K562 (cell line): ENCODE measurements at regions not wholly inside any gene's neighbourhood (a gene's known extent, or its start where the extent isn't known, plus 50 kb on each side); places are given as distances from the start of the nearest gene placed in this dataset.

Experiments
- ATAC-seq: fragments of 200-7000 bp; cut with Tn5 transposase; 3 replicates; pipeline ENCODE4 v1.9.1; 2020; ENCODE audit warnings: moderate library complexity
- BruUV-seq: library from RNA; stranded (reverse); fragments of 400-500 nt; replicated peaks from 2 replicates; lab custom pipeline; 2021; lab: Mats Ljungman, UMichigan
- CTCF ChIA-PET: fragments of 300-600 bp; formaldehyde crosslinking; extraction: SDS; loops from one replicate; lab custom pipeline; 2021; ENCODE audit warnings: low intra/inter-chr PET ratio; lab: Yijun Ruan, JAX
- POLR2A ChIA-PET: fragments of 300-600, 350-650 bp; sonication (Branson Sonifier 250); formaldehyde crosslinking; extraction: SDS; loops from one replicate; lab custom pipeline; 2021; ENCODE audit warnings: antibody characterized with exemption, inconsistent platforms; lab: Yijun Ruan, JAX
- DNase-seq, 4 experiments: peaks; one replicate each; pipeline versions ENCODE4 v3.0.0 to v3.0.0-alpha.2; 2011 to 2018; ENCODE audit warnings: low spot score in 3 of 4, mixed read lengths in 3 of 4; ENCODE audit errors: extremely low read depth in 1 of 4
- FAIRE-seq: peaks from 2 replicates; lab custom pipeline; 2011; peaks lifted over from hg19 to GRCh38; lab: Jason Lieb, UNC
- H2AFZ ChIP-seq: 2 replicates; pipeline ENCODE4 v1.6.0; 2011; ENCODE audit warnings: low read depth, low read length, control low read depth, inconsistent platforms
- H3K27ac ChIP-seq: fragments of 200-600 bp; 3 replicates; pipeline ENCODE4 v1.8.0; 2011; ENCODE audit warnings: low read depth, mild to moderate bottlenecking, control low read depth, inconsistent platforms, low read length, moderate library complexity, mixed read lengths; ENCODE audit errors: extremely low read depth
- H3K27me3 ChIP-seq, 2 experiments: fragments of 300-600 bp in 1 of 2; 2 replicates in 1 of 2; 3 replicates in 1 of 2; pipeline versions ENCODE4 v1.6.0 to v1.8.0; 2011; ENCODE audit warnings: inconsistent platforms in 2 of 2, low read length in 2 of 2, mild to moderate bottlenecking in 1 of 2, mixed read lengths in 1 of 2, moderate library complexity in 1 of 2; ENCODE audit not compliant: control insufficient read depth in 2 of 2, insufficient read depth in 2 of 2
- H3K36me3 ChIP-seq: fragments of 300-600 bp; 3 replicates; pipeline ENCODE4 v1.8.0; 2011; ENCODE audit warnings: mild to moderate bottlenecking, low read length, inconsistent platforms; ENCODE audit not compliant: control insufficient read depth, insufficient read depth
- H3K4me1 ChIP-seq, 2 experiments: fragments of 200-600 bp in 1 of 2; replicated peaks in 1 of 2; 2 replicates in 1 of 2; 3 replicates in 1 of 2; pipeline versions ENCODE4 v1.5.1 to v1.8.0; 2011; ENCODE audit warnings: inconsistent platforms in 2 of 2, low read length in 2 of 2, mild to moderate bottlenecking in 1 of 2, mixed read lengths in 1 of 2, moderate library complexity in 1 of 2; ENCODE audit not compliant: control insufficient read depth in 2 of 2, insufficient read depth in 2 of 2
- H3K4me2 ChIP-seq: 2 replicates; pipeline ENCODE4 v1.6.1; 2011; ENCODE audit warnings: low read length, control low read depth, inconsistent platforms, mixed read lengths; ENCODE audit not compliant: insufficient read depth
- H3K4me3 ChIP-seq: fragments of 200-600 bp; sonication (generic), shearing (Covaris generic); 2 replicates; pipeline ENCODE4 v1.5.1; 2016; ENCODE audit warnings: control low read depth, inconsistent platforms
- H3K79me2 ChIP-seq: fragments of 200-600 bp; 3 replicates; pipeline ENCODE4 v1.8.0; 2011; ENCODE audit warnings: low read length, inconsistent platforms; ENCODE audit not compliant: control insufficient read depth, insufficient read depth
- H3K9ac ChIP-seq, 2 experiments: 2 replicates each; pipeline versions ENCODE4 v1.6.0 to v1.6.1; 2011; ENCODE audit warnings: low read depth in 2 of 2, low read length in 2 of 2, control low read depth in 1 of 2, inconsistent platforms in 1 of 2, mild to moderate bottlenecking in 1 of 2, mixed read lengths in 1 of 2; ENCODE audit not compliant: insufficient read depth in 1 of 2
- H3K9me1 ChIP-seq: one replicate; pipeline ENCODE4 v1.6.0; 2011; ENCODE audit warnings: inconsistent platforms, mild to moderate bottlenecking, low read length, moderate library complexity; ENCODE audit not compliant: control insufficient read depth, insufficient read depth
- H3K9me3 ChIP-seq: replicated peaks from 2 replicates; pipeline ENCODE4 v1.5.1; 2011; ENCODE audit warnings: low read depth, low read length, inconsistent platforms; ENCODE audit not compliant: control insufficient read depth, insufficient read depth
- H4K20me1 ChIP-seq: replicated peaks from 2 replicates; pipeline ENCODE4 v1.6.1; 2011; ENCODE audit warnings: low read length, inconsistent platforms, mixed read lengths; ENCODE audit not compliant: control insufficient read depth, insufficient read depth
- FOSL1 ChIP-seq: fragments of 200-800 bp; sonication (Bioruptor generic); conservative IDR thresholded peaks from 2 replicates; pipeline ENCODE4 v1.6.1; 2016; ENCODE audit warnings: missing genetic modification characterization, missing compliant biosample characterization
- MEIS2 ChIP-seq: fragments of 450-650 bp; IDR thresholded peaks from 2 replicates; pipeline ENCODE4 v1.6.1; 2014; ENCODE audit warnings: mild to moderate bottlenecking; ENCODE audit not compliant: partially characterized antibody
- SMARCA5 ChIP-seq: fragments of 450-650 bp; IDR thresholded peaks from 2 replicates; pipeline ENCODE4 v1.6.1; 2016
- ZNF436 ChIP-seq: fragments of 250-450, 450-650 bp; sonication (Bioruptor Pico); formaldehyde crosslinking; IDR thresholded peaks from 2 replicates; pipeline ENCODE4 v1.7.0; 2020; ENCODE audit warnings: mild to moderate bottlenecking
- ZNF586 ChIP-seq: fragments of 450-650 bp; formaldehyde crosslinking; conservative IDR thresholded peaks from 2 replicates; pipeline ENCODE4 v1.4.0; 2020; ENCODE audit warnings: mild to moderate bottlenecking, moderate library complexity
- WGBS: fragments of 100-300 bp; shearing (Covaris generic); methylation state at CpG from one replicate; pipeline ENCODE4 v1.1.6; 2016; ENCODE audit warnings: low coverage, mixed read lengths; ENCODE audit not compliant: insufficient coverage; ENCODE audit errors: missing lambda C conversion rate; 5-methylcytosine and 5-hydroxymethylcytosine counted together
- in situ Hi-C: fragments of 300-500 bp; cut with MboI; formaldehyde crosslinking; loops from 4 replicates; pipeline ENCODE4 v1.15.0; 2018; ENCODE audit warnings: inconsistent platforms, mixed read lengths
- intact Hi-C: fragments of 100-400 bp; cut with micrococcal nuclease; formaldehyde crosslinking; loops from 2 replicates; pipeline ENCODE4 v1.14.2; 2022
- TF ChIP-seq, protein P1 (sequence below): fragments of 250-450 bp; sonication (Bioruptor Pico); IDR thresholded peaks from 2 replicates; pipeline ENCODE4 v1.4.0; 2020; ENCODE audit warnings: mild to moderate bottlenecking, moderate library complexity, borderline replicate concordance
- TF ChIP-seq, protein P2 (sequence below): fragments of 250-450 bp; sonication (Bioruptor Pico); IDR thresholded peaks from 2 replicates; pipeline ENCODE4 v1.8.0; 2021; ENCODE audit warnings: moderate library complexity, mild to moderate bottlenecking, inconsistent platforms
- TF ChIP-seq, protein P3 (sequence below), 3 experiments: fragments of 200-800 bp in 1 of 3; fragments of 250-450 bp in 1 of 3; fragments of 450-650 bp in 1 of 3; sonication (Bioruptor Pico) in 1 of 3; sonication (Bioruptor generic) in 1 of 3; formaldehyde crosslinking in 1 of 3; IDR thresholded peaks; 2 replicates each; pipeline versions ENCODE4 v1.6.1 to v1.8.0; 2016 to 2022; ENCODE audit warnings: mild to moderate bottlenecking in 2 of 3, missing genetic modification characterization in 2 of 3, missing compliant biosample characterization in 1 of 3, moderate library complexity in 1 of 3
- TF ChIP-seq, protein P4 (sequence below), 2 experiments: fragments of 150-350 bp in 1 of 2; IDR thresholded peaks; 2 replicates each; pipeline ENCODE4 v1.6.1; 2012 to 2016; ENCODE audit warnings: low read depth in 2 of 2, low read length in 2 of 2, mild to moderate bottlenecking in 1 of 2, moderate library complexity in 1 of 2

GRCh38 chr6:10101551-10102252 lies 313.2 kb downstream of the TFAP2A start:
- no peaks in the 10 kb centered on the region for H3K79me2 ChIP-seq
- no peaks in the 10 kb centered on the region for H4K20me1 ChIP-seq
- in situ Hi-C loops, result no loop called here
- ChIA-PET POLR2A (interaction anchor here (0.8 to 1.5 kb wide), 5 partner anchors 10 to 312 kb away, joined by 3 to 4 read pairs (median 3); no protein-coding TSS in a partner anchor), CTCF (interaction anchor here (0.6 kb wide), 1 partner anchor 325 kb away, joined by 4 read pairs; no protein-coding TSS in a partner anchor)
- H3K4me3 ChIP-seq, result no peak overlapping the region
- intact Hi-C loops, result loop anchor here (5.0 kb wide), 1 partner anchor 301 kb away; no protein-coding TSS in a partner anchor
- peak overlapping the region; percentile 70 for H3K27ac ChIP-seq
- DNase-seq, result peak in 1 of 4 experiments; percentile 64
- no peaks in the 10 kb centered on the region for H3K36me3 ChIP-seq
- WGBS, result 9% methylated on average over 4 of the region's 4 CpGs
- no peaks in the 10 kb centered on the region for H3K9me3 ChIP-seq
- peak overlapping the region; percentile 74 for H2AFZ ChIP-seq
- peaks cover 10 to 19% of the 10 kb centered on the region in 2 experiments for H3K4me1 ChIP-seq
- no TSS peak for BruUV-seq
- H3K27me3 ChIP-seq, result no peaks in the 10 kb centered on the region
- peak overlapping the region in 1 of 2 experiments; percentile 48; a peak in 3 of 4 replicates for H3K9ac ChIP-seq
- peak; percentile 62 for FAIRE-seq
- peak; percentile 80 for ATAC-seq
- no peaks in the 10 kb centered on the region for H3K9me1 ChIP-seq
- H3K4me2 ChIP-seq, result peak overlapping the region; percentile 48
- TF ChIP-seq ZNF436 (CRISPR knock-in tag), result no peak
- TF ChIP-seq, protein P1, sequence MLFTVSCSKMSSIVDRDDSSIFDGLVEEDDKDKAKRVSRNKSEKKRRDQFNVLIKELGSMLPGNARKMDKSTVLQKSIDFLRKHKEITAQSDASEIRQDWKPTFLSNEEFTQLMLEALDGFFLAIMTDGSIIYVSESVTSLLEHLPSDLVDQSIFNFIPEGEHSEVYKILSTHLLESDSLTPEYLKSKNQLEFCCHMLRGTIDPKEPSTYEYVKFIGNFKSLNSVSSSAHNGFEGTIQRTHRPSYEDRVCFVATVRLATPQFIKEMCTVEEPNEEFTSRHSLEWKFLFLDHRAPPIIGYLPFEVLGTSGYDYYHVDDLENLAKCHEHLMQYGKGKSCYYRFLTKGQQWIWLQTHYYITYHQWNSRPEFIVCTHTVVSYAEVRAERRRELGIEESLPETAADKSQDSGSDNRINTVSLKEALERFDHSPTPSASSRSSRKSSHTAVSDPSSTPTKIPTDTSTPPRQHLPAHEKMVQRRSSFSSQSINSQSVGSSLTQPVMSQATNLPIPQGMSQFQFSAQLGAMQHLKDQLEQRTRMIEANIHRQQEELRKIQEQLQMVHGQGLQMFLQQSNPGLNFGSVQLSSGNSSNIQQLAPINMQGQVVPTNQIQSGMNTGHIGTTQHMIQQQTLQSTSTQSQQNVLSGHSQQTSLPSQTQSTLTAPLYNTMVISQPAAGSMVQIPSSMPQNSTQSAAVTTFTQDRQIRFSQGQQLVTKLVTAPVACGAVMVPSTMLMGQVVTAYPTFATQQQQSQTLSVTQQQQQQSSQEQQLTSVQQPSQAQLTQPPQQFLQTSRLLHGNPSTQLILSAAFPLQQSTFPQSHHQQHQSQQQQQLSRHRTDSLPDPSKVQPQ (CRISPR knock-in tag), result no peak
- TF ChIP-seq, protein P2, sequence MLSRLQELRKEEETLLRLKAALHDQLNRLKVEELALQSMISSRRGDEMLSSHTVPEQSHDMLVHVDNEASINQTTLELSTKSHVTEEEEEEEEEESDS (CRISPR knock-in tag), result no peak
- TF ChIP-seq SMARCA5, result no peak
- no peak for TF ChIP-seq ZNF586 (CRISPR knock-in tag)
- TF ChIP-seq, protein P3, sequence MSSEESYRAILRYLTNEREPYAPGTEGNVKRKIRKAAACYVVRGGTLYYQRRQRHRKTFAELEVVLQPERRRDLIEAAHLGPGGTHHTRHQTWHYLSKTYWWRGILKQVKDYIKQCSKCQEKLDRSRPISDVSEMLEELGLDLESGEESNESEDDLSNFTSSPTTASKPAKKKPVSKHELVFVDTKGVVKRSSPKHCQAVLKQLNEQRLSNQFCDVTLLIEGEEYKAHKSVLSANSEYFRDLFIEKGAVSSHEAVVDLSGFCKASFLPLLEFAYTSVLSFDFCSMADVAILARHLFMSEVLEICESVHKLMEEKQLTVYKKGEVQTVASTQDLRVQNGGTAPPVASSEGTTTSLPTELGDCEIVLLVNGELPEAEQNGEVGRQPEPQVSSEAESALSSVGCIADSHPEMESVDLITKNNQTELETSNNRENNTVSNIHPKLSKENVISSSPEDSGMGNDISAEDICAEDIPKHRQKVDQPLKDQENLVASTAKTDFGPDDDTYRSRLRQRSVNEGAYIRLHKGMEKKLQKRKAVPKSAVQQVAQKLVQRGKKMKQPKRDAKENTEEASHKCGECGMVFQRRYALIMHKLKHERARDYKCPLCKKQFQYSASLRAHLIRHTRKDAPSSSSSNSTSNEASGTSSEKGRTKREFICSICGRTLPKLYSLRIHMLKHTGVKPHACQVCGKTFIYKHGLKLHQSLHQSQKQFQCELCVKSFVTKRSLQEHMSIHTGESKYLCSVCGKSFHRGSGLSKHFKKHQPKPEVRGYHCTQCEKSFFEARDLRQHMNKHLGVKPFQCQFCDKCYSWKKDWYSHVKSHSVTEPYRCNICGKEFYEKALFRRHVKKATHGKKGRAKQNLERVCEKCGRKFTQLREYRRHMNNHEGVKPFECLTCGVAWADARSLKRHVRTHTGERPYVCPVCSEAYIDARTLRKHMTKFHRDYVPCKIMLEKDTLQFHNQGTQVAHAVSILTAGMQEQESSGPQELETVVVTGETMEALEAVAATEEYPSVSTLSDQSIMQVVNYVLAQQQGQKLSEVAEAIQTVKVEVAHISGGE (CRISPR knock-in tag; IDR thresholded peaks at IDR 0.05), result peak in 1 of 3 experiments; percentile 43; a peak in 2 of 6 replicates
- TF ChIP-seq MEIS2, result peak; percentile 41
- TF ChIP-seq FOSL1 (tag), result 0 out of 2 replicates have a peak, but pooled peaks have one; percentile 9
- TF ChIP-seq, protein P4, sequence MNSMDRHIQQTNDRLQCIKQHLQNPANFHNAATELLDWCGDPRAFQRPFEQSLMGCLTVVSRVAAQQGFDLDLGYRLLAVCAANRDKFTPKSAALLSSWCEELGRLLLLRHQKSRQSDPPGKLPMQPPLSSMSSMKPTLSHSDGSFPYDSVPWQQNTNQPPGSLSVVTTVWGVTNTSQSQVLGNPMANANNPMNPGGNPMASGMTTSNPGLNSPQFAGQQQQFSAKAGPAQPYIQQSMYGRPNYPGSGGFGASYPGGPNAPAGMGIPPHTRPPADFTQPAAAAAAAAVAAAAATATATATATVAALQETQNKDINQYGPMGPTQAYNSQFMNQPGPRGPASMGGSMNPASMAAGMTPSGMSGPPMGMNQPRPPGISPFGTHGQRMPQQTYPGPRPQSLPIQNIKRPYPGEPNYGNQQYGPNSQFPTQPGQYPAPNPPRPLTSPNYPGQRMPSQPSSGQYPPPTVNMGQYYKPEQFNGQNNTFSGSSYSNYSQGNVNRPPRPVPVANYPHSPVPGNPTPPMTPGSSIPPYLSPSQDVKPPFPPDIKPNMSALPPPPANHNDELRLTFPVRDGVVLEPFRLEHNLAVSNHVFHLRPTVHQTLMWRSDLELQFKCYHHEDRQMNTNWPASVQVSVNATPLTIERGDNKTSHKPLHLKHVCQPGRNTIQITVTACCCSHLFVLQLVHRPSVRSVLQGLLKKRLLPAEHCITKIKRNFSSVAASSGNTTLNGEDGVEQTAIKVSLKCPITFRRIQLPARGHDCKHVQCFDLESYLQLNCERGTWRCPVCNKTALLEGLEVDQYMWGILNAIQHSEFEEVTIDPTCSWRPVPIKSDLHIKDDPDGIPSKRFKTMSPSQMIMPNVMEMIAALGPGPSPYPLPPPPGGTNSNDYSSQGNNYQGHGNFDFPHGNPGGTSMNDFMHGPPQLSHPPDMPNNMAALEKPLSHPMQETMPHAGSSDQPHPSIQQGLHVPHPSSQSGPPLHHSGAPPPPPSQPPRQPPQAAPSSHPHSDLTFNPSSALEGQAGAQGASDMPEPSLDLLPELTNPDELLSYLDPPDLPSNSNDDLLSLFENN (IDR thresholded peaks at IDR 0.05; ENCODE audit: low read depth in 2 of 2, low read length in 2 of 2), result 0 out of 4 replicates have a peak, but pooled peaks of 1 of the 2 experiments have one; percentile 42
